GM11168 (cell line): ENCODE measurements at regions not wholly inside any gene's neighbourhood (a gene's known extent, or its start where the extent isn't known, plus 50 kb on each side); places are given as distances from the start of the nearest gene placed in this dataset.

Experiments used
- in situ Hi-C: fragments of 300-500 bp; cut with MboI; formaldehyde crosslinking; loops from one replicate; pipeline ENCODE4 v1.12.0; 2022; ENCODE audit warnings: low sequenced_read_pairs; ENCODE audit not compliant: unreplicated experiment

GRCh38 chr13:111532111-111532510 lies 211.7 kb downstream of the TEX29 start:
- in situ Hi-C loops = no loop called here

- in situ Hi-C loops = no loop called here
Observed at GRCh38 chr13:111533900-111534683, 213.7 kb downstream of the TEX29 start.

GRCh38 chr13:111534751-111535522 lies 214.5 kb downstream of the TEX29 start:
- in situ Hi-C loops = no loop called here

- in situ Hi-C loops = no loop called here
Observed at GRCh38 chr13:111535523-111535811, 215.0 kb downstream of the TEX29 start.

- in situ Hi-C loops = no loop called here
Observed at GRCh38 chr13:111536075-111536642, 215.7 kb downstream of the TEX29 start.

- in situ Hi-C loops = no loop called here
Observed at GRCh38 chr13:111537115-111537728, 216.8 kb downstream of the TEX29 start.

GRCh38 chr13:111537843-111538499 lies 217.5 kb downstream of the TEX29 start:
- in situ Hi-C loops = no loop called here

- in situ Hi-C loops = no loop called here
Observed at GRCh38 chr13:111539252-111539651, 218.8 kb downstream of the TEX29 start.

GRCh38 chr13:111539791-111540446 lies 219.5 kb downstream of the TEX29 start:
- in situ Hi-C loops = no loop called here

- in situ Hi-C loops = no loop called here
Observed at GRCh38 chr13:111540486-111540885, 220.0 kb downstream of the TEX29 start.

GRCh38 chr13:111541345-111541744 lies 220.9 kb downstream of the TEX29 start:
- in situ Hi-C loops = no loop called here

- in situ Hi-C loops = no loop called here
Observed at GRCh38 chr13:111541752-111542529, 221.5 kb downstream of the TEX29 start.

GRCh38 chr13:111542530-111543341 lies 222.3 kb downstream of the TEX29 start:
- in situ Hi-C loops = no loop called here

- in situ Hi-C loops = no loop called here
Observed at GRCh38 chr13:111546921-111547675, 226.7 kb downstream of the TEX29 start.

GRCh38 chr13:111547726-111548273 lies 227.4 kb downstream of the TEX29 start:
- in situ Hi-C loops = no loop called here

GRCh38 chr13:111548301-111548700 lies 227.9 kb downstream of the TEX29 start:
- in situ Hi-C loops = no loop called here

GRCh38 chr13:111548805-111549204 lies 228.4 kb downstream of the TEX29 start:
- in situ Hi-C loops = no loop called here
